IMR-90 (cell line): ENCODE measurements at regions not wholly inside any gene's neighbourhood (a gene's known extent, or its start where the extent isn't known, plus 50 kb on each side); places are given as distances from the start of the nearest gene placed in this dataset.

Source experiments
- ATAC-seq: fragments of 200-7000 bp; cut with Tn5 transposase; 2 replicates; pipeline ENCODE4 v1.9.1; 2020; ENCODE audit warnings: low read depth, mild to moderate bottlenecking, moderate library complexity
- BruUV-seq: library from RNA; stranded (reverse); fragments of 400-500 nt; replicated peaks from 2 replicates; lab custom pipeline; 2021; lab: Mats Ljungman, UMichigan
- CTCF ChIA-PET: fragments of 300-600 bp; formaldehyde crosslinking; extraction: SDS; loops from one replicate; lab custom pipeline; 2021; ENCODE audit warnings: antibody characterized with exemption; lab: Yijun Ruan, JAX
- POLR2A ChIA-PET: fragments of 300-600 bp; sonication (Branson Sonifier 250); formaldehyde crosslinking; loops from one replicate; lab custom pipeline; 2022; ENCODE audit warnings: antibody characterized with exemption; ENCODE audit not compliant: unreplicated experiment; lab: Charles Lee
- DNase-seq: peaks from one replicate; pipeline ENCODE4 v3.0.0; 2013
- H2AFZ ChIP-seq: replicated peaks from 2 replicates; pipeline ENCODE3; 2013; ENCODE audit warnings: low read length, mild to moderate bottlenecking; ENCODE audit not compliant: poor library complexity
- H2AK5ac ChIP-seq: 2 replicates; pipeline ENCODE4 v1.6.1; 2013; ENCODE audit warnings: low read depth, low read length, inconsistent platforms
- H2AK9ac ChIP-seq: replicated peaks from 2 replicates; pipeline ENCODE3; 2013; ENCODE audit warnings: mild to moderate bottlenecking, low read depth, low read length, moderate library complexity; ENCODE audit not compliant: poor library complexity
- H2BK120ac ChIP-seq: 2 replicates; pipeline ENCODE4 v1.6.1; 2013; ENCODE audit warnings: low read depth, low read length, inconsistent platforms
- H2BK15ac ChIP-seq: 3 replicates; pipeline ENCODE4 v1.6.1; 2013; ENCODE audit warnings: low read depth, low read length, inconsistent platforms
- H2BK20ac ChIP-seq: 2 replicates; pipeline ENCODE4 v1.6.1; 2013; ENCODE audit warnings: low read depth, mild to moderate bottlenecking, inconsistent platforms, low read length, moderate library complexity
- H2BK5ac ChIP-seq: 2 replicates; pipeline ENCODE4 v1.6.1; 2013; ENCODE audit warnings: mild to moderate bottlenecking, low read depth, low read length, inconsistent platforms; ENCODE audit not compliant: poor library complexity, severe bottlenecking
- H3K14ac ChIP-seq: replicated peaks from 2 replicates; pipeline ENCODE4 v1.6.1; 2013; ENCODE audit warnings: low read depth, low read length, inconsistent platforms
- H3K18ac ChIP-seq: 2 replicates; pipeline ENCODE4 v1.6.1; 2013; ENCODE audit warnings: low read depth, low read length, control low read depth
- H3K23ac ChIP-seq: 2 replicates; pipeline ENCODE4 v1.6.1; 2013; ENCODE audit warnings: low read depth, low read length, inconsistent platforms
- H3K27ac ChIP-seq: 2 replicates; pipeline ENCODE4 v1.5.1; 2013; ENCODE audit warnings: mild to moderate bottlenecking, control low read depth, low read length; ENCODE audit not compliant: insufficient read depth
- H3K27me3 ChIP-seq: 2 replicates; pipeline ENCODE4 v1.6.1; 2013; ENCODE audit warnings: low read length; ENCODE audit not compliant: control insufficient read depth, insufficient read depth
- H3K36me3 ChIP-seq: 2 replicates; pipeline ENCODE4 v1.6.1; 2013; ENCODE audit warnings: low read length, mixed read lengths; ENCODE audit not compliant: control insufficient read depth, insufficient read depth
- H3K4ac ChIP-seq: 2 replicates; pipeline ENCODE4 v1.6.1; 2013; ENCODE audit warnings: low read depth, low read length, inconsistent platforms
- H3K4me1 ChIP-seq: 2 replicates; pipeline ENCODE4 v1.6.1; 2013; ENCODE audit warnings: low read length, mixed read lengths; ENCODE audit not compliant: control insufficient read depth, insufficient read depth
- H3K4me2 ChIP-seq: 2 replicates; pipeline ENCODE4 v1.6.1; 2013; ENCODE audit warnings: low read depth, mild to moderate bottlenecking, control low read depth, low read length, moderate library complexity
- H3K4me3 ChIP-seq: 2 replicates; pipeline ENCODE4 v1.5.1; 2013; ENCODE audit warnings: low read depth, mild to moderate bottlenecking, control low read depth, low read length, moderate library complexity; ENCODE audit not compliant: insufficient read depth
- H3K56ac ChIP-seq: 2 replicates; pipeline ENCODE4 v1.6.1; 2013; ENCODE audit warnings: low read length, inconsistent platforms; ENCODE audit not compliant: insufficient read depth; ENCODE audit errors: extremely low read depth
- H3K79me1 ChIP-seq, 2 experiments: 2 replicates each; pipeline ENCODE4 v1.6.1; 2013; ENCODE audit warnings: low read length in 2 of 2, inconsistent platforms in 1 of 2, low read depth in 1 of 2
- H3K9ac ChIP-seq: 2 replicates; pipeline ENCODE4 v1.6.1; 2013; ENCODE audit warnings: low read depth, low read length, control low read depth
- H3K9me1 ChIP-seq: 2 replicates; pipeline ENCODE4 v1.6.1; 2013; ENCODE audit warnings: low read length, inconsistent platforms; ENCODE audit not compliant: insufficient read depth
- H3K9me3 ChIP-seq: 2 replicates; pipeline ENCODE4 v1.6.1; 2013; ENCODE audit warnings: low read length; ENCODE audit not compliant: control insufficient read depth, insufficient read depth
- H4K20me1 ChIP-seq: 2 replicates; pipeline ENCODE4 v1.6.1; 2013; ENCODE audit warnings: low read length, inconsistent platforms; ENCODE audit not compliant: insufficient read depth
- H4K5ac ChIP-seq: 2 replicates; pipeline ENCODE4 v1.6.1; 2013; ENCODE audit warnings: mild to moderate bottlenecking, low read depth, low read length, control low read depth
- H4K8ac ChIP-seq, 2 experiments: 2 replicates each; pipeline ENCODE4 v1.6.1; 2013; ENCODE audit warnings: low read depth in 2 of 2, low read length in 2 of 2, control low read depth in 1 of 2, inconsistent platforms in 1 of 2
- H4K91ac ChIP-seq: 2 replicates; pipeline ENCODE4 v1.6.1; 2013; ENCODE audit warnings: low read depth, low read length, inconsistent platforms; ENCODE audit not compliant: insufficient read depth
- CEBPB ChIP-seq: IDR thresholded peaks from 2 replicates; pipeline ENCODE4 v1.6.1; 2012; ENCODE audit warnings: low read depth, low read length, improper control_type of control experiment
- ELK1 ChIP-seq: fragments of 150-350 bp; IDR thresholded peaks from 2 replicates; pipeline ENCODE4 v1.6.1; 2016; ENCODE audit warnings: low read depth, mild to moderate bottlenecking, low read length, moderate library complexity, borderline replicate concordance
- MXI1 ChIP-seq: IDR thresholded peaks from 2 replicates; pipeline ENCODE4 v1.6.1; 2012; ENCODE audit warnings: low read depth, mild to moderate bottlenecking, low read length, moderate library complexity, borderline replicate concordance
- NFE2L2 ChIP-seq: fragments of 150-350 bp; IDR thresholded peaks from 2 replicates; pipeline ENCODE4 v1.6.1; 2016; ENCODE audit warnings: low read depth, mild to moderate bottlenecking, low read length
- WGBS, 2 experiments: methylation state at CpG; one replicate each; pipeline versions ENCODE4 v1.1.5 to v1.1.7; 2013; ENCODE audit warnings: missing lambda C conversion rate in 2 of 2; ENCODE audit not compliant: insufficient read length in 1 of 2; ENCODE audit errors: extremely low coverage in 2 of 2; 5-methylcytosine and 5-hydroxymethylcytosine counted together
- dilution Hi-C: fragments of 300-500 bp; cut with HindIII; formaldehyde crosslinking; loops from one replicate; pipeline ENCODE4 v1.14.3; 2018; ENCODE audit warnings: low sequenced_read_pairs; ENCODE audit not compliant: unreplicated experiment
- in situ Hi-C: fragments of 300-500 bp; cut with MboI; formaldehyde crosslinking; loops from 3 replicates; pipeline ENCODE4 v1.14.3; 2019; ENCODE audit warnings: low sequenced_read_pairs, inconsistent platforms, mixed read lengths
- intact Hi-C: fragments of 100-400 bp; cut with micrococcal nuclease; formaldehyde crosslinking; loops from 2 replicates; pipeline ENCODE4 v1.10.0; 2022

GRCh38 chr1:189706594-189706993, 771.1 kb downstream of the BRINP3 start:
- BruUV-seq, result no TSS peak

More at GRCh38 chr1:189706594-189706993, 771.1 kb downstream of the BRINP3 start:
- no peak overlapping the region for H3K14ac ChIP-seq
- no CpG with 5 or more reads among the region's 1 CpG for WGBS, 2 experiments
- ChIA-PET POLR2A (no interaction called here), CTCF (interaction anchor here (0.6 to 0.7 kb wide), 3 partner anchors 55 to 265 kb away, joined by 3 read pairs; no protein-coding TSS in a partner anchor)
- no peaks in the 10 kb centered on the region for H3K9me1 ChIP-seq
- H2BK20ac ChIP-seq, result no peak overlapping the region
- no peak overlapping the region for H3K23ac ChIP-seq
- H3K36me3 ChIP-seq, result no peaks in the 10 kb centered on the region
- no peaks in the 10 kb centered on the region for H3K79me1 ChIP-seq
- H3K4me2 ChIP-seq, result no peak overlapping the region
- in situ Hi-C loops (no loop called here), intact Hi-C loops (loop anchor here (10.0 kb wide), 1 partner anchor 668 kb away; no protein-coding TSS in a partner anchor), dilution Hi-C loops (no loop called here)
- no peak overlapping the region for H3K4ac ChIP-seq
- no peaks in the 10 kb centered on the region for H3K27me3 ChIP-seq
- H3K4me3 ChIP-seq, result no peak overlapping the region
- no peak overlapping the region for H2AK5ac ChIP-seq
- H4K91ac ChIP-seq, result no peak overlapping the region
- no peak overlapping the region for H2BK5ac ChIP-seq
- no peak overlapping the region for H4K5ac ChIP-seq
- H3K9ac ChIP-seq, result no peak overlapping the region
- no peak overlapping the region for H3K18ac ChIP-seq
- H2BK15ac ChIP-seq, result no peak overlapping the region
- no peaks in the 10 kb centered on the region for H4K20me1 ChIP-seq
- no peaks in the 10 kb centered on the region for H3K9me3 ChIP-seq
- no peak overlapping the region for H2AK9ac ChIP-seq
- ATAC-seq (peak; percentile 59), DNase-seq (peak; percentile 59)
- 0 out of 2 replicates have a peak, but pooled peaks cover 1% of the 10 kb centered on the region for H3K4me1 ChIP-seq
- H2BK120ac ChIP-seq, result no peak overlapping the region
- no peak overlapping the region for H4K8ac ChIP-seq
- H3K27ac ChIP-seq, result no peak overlapping the region
- no peak overlapping the region for H3K56ac ChIP-seq
- TF ChIP-seq CEBPB (no peak), ELK1 (no peak), NFE2L2 (no peak), MXI1 (peak; percentile 27; the same call in 1 of the 2 replicates)
- no peak overlapping the region for H2AFZ ChIP-seq
